ENCODE measurements at regions not wholly inside any gene's neighbourhood (a gene's known extent, or its start where the extent isn't known, plus 50 kb on each side); places are given as distances from the start of the nearest gene placed in this dataset.

DNA sequence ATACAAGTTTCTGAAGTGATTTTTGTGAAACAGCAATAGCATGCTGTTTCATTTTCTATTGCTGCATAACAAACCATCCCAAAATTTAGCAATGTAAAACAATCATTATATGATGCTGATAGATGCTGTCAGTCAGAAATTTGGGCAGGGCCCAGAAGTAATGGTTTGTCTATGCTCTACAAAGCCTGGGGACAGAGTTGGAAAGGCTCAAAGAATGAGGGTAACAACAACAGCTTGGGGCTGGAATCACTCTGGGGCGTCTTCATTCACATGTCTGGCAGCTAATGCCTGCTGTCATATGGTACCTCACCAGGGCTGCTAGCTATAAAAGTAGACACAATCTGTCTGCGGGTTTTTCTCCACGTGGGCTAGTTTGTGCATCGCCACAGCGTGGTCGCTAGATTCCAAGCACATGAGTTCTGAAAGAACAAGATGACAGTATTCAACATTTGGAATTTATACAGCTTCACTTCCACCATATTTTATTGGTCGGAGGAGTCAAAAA is 176.5 kb downstream of the BMP4 start:
- TF ChIP-seq, protein P1, sequence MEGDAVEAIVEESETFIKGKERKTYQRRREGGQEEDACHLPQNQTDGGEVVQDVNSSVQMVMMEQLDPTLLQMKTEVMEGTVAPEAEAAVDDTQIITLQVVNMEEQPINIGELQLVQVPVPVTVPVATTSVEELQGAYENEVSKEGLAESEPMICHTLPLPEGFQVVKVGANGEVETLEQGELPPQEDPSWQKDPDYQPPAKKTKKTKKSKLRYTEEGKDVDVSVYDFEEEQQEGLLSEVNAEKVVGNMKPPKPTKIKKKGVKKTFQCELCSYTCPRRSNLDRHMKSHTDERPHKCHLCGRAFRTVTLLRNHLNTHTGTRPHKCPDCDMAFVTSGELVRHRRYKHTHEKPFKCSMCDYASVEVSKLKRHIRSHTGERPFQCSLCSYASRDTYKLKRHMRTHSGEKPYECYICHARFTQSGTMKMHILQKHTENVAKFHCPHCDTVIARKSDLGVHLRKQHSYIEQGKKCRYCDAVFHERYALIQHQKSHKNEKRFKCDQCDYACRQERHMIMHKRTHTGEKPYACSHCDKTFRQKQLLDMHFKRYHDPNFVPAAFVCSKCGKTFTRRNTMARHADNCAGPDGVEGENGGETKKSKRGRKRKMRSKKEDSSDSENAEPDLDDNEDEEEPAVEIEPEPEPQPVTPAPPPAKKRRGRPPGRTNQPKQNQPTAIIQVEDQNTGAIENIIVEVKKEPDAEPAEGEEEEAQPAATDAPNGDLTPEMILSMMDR (IDR thresholded peaks at IDR 0.05) = no peak
- H3K4me1 ChIP-seq = no peaks in the 10 kb centered on the region
- no peaks in the 10 kb centered on the region for H3K9me3 ChIP-seq
- H3K27me3 ChIP-seq = no peaks in the 10 kb centered on the region
- H3K36me3 ChIP-seq = no peaks in the 10 kb centered on the region
- H3K27ac ChIP-seq = no peak overlapping the region
- no peak overlapping the region for H3K4me3 ChIP-seq
- ATAC-seq (no peak), DNase-seq (no peak)
- intact Hi-C loops (cut with DNase I) = no loop called here

DNA sequence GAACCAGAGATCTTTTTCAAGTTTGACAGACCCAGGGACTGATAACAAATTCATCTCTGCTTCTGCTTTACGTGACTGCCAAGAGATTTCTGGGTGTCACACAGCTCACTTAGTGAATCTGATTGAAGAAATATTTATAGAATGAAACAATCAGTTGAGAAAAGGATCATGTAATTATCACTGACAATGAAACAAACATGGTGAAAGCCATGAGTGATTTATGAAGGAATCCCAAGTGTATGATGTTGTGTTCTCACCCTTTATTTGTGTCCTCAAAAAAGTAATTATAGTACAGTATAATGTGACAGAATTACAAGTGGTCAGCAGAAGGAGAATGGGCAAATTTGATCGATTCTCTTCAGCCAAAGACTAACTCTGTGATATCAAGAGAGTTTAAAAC is 177.3 kb downstream of the BMP4 start:
- no peaks in the 10 kb centered on the region for H3K4me1 ChIP-seq
- DNase-seq (no peak), ATAC-seq (no peak)
- H3K4me3 ChIP-seq = no peak overlapping the region
- intact Hi-C loops (cut with DNase I) = no loop called here
- H3K27me3 ChIP-seq = no peaks in the 10 kb centered on the region
- TF ChIP-seq, protein P1 (IDR thresholded peaks at IDR 0.05) = no peak
- no peaks in the 10 kb centered on the region for H3K36me3 ChIP-seq
- no peak overlapping the region for H3K27ac ChIP-seq
- H3K9me3 ChIP-seq = no peaks in the 10 kb centered on the region

DNA sequence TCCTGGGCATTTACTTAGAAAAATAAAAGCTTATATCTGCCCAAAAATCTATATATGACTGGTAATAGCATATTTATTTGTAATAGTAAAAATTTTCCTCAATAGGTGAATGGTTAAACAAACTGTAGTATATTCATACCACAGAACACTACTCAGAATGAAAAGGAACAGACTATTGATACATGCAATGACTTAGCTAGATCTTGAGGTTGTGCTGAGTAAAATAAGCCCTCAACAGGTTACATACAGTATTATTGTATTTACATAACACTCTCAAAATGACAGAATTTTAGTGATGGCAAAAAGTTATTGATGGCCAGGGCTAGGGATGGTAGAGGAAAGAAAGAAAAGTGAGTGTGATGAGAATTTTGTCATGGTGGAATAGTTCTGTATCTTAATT is 178.4 kb downstream of the BMP4 start:
- DNase-seq (no peak), ATAC-seq (no peak)
- Histone ChIP-seq H3K36me3 (no peaks in the 10 kb centered on the region), H3K4me1 (no peaks in the 10 kb centered on the region), H3K9me3 (no peaks in the 10 kb centered on the region), H3K27ac (no peak overlapping the region), H3K4me3 (no peak overlapping the region), H3K27me3 (no peaks in the 10 kb centered on the region)
- TF ChIP-seq, protein P1 (IDR thresholded peaks at IDR 0.05) = no peak
- intact Hi-C loops (cut with DNase I) = no loop called here

DNA sequence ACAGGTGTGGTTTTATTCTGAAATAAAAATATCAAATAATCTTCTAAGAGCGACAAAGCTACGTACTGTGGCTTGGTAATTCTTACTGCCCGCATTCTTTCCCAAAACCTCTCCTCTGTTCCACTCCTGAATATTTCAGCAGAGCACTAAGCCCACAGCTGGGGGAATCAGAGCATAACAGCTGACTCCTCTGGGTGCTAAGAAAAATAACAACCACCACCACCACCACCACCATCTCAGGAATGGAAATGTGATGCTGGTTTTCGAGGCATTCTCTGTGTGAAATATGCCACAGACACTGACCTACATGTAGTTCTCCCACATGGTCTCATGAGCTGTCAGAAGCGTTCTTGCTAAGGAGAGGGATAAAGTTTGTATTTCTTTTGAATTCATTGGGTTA is 183.7 kb downstream of the BMP4 start:
- no peaks in the 10 kb centered on the region for H3K4me1 ChIP-seq
- DNase-seq (no peak), ATAC-seq (no peak)
- H3K4me3 ChIP-seq = no peak overlapping the region
- no peaks in the 10 kb centered on the region for H3K27me3 ChIP-seq
- H3K36me3 ChIP-seq = no peaks in the 10 kb centered on the region
- H3K9me3 ChIP-seq = no peaks in the 10 kb centered on the region
- intact Hi-C loops (cut with DNase I) = no loop called here
- H3K27ac ChIP-seq = no peak overlapping the region
- TF ChIP-seq, protein P1 (IDR thresholded peaks at IDR 0.05) = no peak

DNA sequence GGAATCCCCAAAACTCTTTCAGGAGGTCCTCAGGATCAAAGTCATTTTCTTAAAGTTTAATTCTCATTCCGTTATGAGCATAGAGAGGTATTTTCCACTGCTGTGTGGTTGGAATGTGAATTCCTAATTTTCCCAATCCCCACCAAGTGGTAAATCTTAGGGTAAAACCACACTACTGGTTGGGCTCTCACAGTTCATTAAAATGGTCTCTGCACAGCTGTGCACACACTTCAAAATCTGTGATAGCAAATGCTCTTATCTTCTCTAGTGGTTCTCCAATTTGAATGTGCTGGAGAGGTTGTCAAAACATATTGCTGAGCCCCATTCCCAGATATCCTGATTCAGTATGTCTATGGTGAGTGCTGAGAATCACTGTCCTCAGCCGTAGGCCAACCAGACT is 189.1 kb downstream of the BMP4 start:
- Histone ChIP-seq H3K9me3 (no peaks in the 10 kb centered on the region), H3K4me1 (no peaks in the 10 kb centered on the region), H3K36me3 (no peaks in the 10 kb centered on the region), H3K27ac (no peak overlapping the region), H3K4me3 (no peak overlapping the region), H3K27me3 (no peaks in the 10 kb centered on the region)
- no peak for ATAC-seq
- no peak for DNase-seq
- intact Hi-C loops (cut with DNase I) = no loop called here
- TF ChIP-seq, protein P1 (IDR thresholded peaks at IDR 0.05) = no peak

DNA sequence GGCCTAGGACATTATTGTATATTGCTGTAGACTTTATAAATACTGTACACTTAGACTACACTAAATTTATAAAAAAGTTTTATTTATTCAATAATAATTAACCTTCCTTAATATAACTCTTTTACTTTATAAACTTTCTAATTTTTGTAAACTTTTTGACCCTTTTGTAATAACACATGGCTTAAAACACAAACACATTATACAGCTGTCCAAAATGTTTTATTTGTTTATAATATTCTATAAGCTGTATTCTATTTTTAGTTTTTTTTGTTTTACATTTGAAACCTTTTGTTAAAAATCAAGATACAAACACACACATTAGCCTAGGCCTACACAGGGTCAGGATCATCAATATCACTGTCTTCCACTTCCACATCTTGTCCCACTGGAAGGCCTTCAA is 190.0 kb downstream of the BMP4 start:
- Histone ChIP-seq H3K27me3 (no peaks in the 10 kb centered on the region), H3K36me3 (no peaks in the 10 kb centered on the region), H3K4me3 (no peak overlapping the region), H3K4me1 (no peaks in the 10 kb centered on the region), H3K27ac (no peak overlapping the region), H3K9me3 (no peaks in the 10 kb centered on the region)
- DNase-seq (no peak), ATAC-seq (no peak)
- TF ChIP-seq, protein P1 (IDR thresholded peaks at IDR 0.05) = no peak
- intact Hi-C loops (cut with DNase I) = no loop called here

Measured in upper lobe of right lung (tissue), 1 donor.